Trophoblast cell (in vitro differentiated cells and primary cell): ENCODE measurements at regions not wholly inside any gene's neighbourhood (a gene's known extent, or its start where the extent isn't known, plus 50 kb on each side); places are given as distances from the start of the nearest gene placed in this dataset.
A peak's percentile ranks its signal among the peaks of the same experiment; 100 is the strongest.

Source experiments
- DNase-seq, 2 donors: peaks; one replicate each; pipeline ENCODE4 v3.0.0-alpha.2; 2016
- H2AFZ ChIP-seq: 2 replicates; pipeline ENCODE4 v1.6.1; 2013; ENCODE audit warnings: low read length, moderate library complexity, mild to moderate bottlenecking; ENCODE audit not compliant: insufficient read depth, poor library complexity
- H2AK5ac ChIP-seq: 2 replicates; pipeline ENCODE4 v1.6.1; 2013; ENCODE audit warnings: mild to moderate bottlenecking, low read length
- H2BK120ac ChIP-seq: 2 replicates; pipeline ENCODE4 v1.6.1; 2013; ENCODE audit warnings: low read length, mild to moderate bottlenecking, moderate library complexity; ENCODE audit not compliant: insufficient read depth, poor library complexity
- H2BK12ac ChIP-seq: 2 replicates; pipeline ENCODE4 v1.6.1; 2013; ENCODE audit warnings: mild to moderate bottlenecking, low read length, moderate library complexity
- H2BK5ac ChIP-seq: 2 replicates; pipeline ENCODE4 v1.6.1; 2013; ENCODE audit warnings: low read length, low read depth, moderate library complexity, mild to moderate bottlenecking; ENCODE audit not compliant: poor library complexity
- H3K14ac ChIP-seq: 2 replicates; pipeline ENCODE4 v1.6.1; 2013; ENCODE audit warnings: mild to moderate bottlenecking, low read length
- H3K18ac ChIP-seq: 2 replicates; pipeline ENCODE4 v1.6.1; 2013; ENCODE audit warnings: mild to moderate bottlenecking, low read length
- H3K23ac ChIP-seq: 2 replicates; pipeline ENCODE4 v1.6.1; 2013; ENCODE audit warnings: low read length
- H3K27ac ChIP-seq: 2 replicates; pipeline ENCODE4 v1.5.1; 2013; ENCODE audit warnings: low read depth, mild to moderate bottlenecking, inconsistent platforms, low read length, moderate library complexity
- H3K27me3 ChIP-seq: 2 replicates; pipeline ENCODE4 v1.6.1; 2013; ENCODE audit warnings: inconsistent platforms, mild to moderate bottlenecking, low read length, moderate library complexity; ENCODE audit not compliant: insufficient read depth
- H3K36me3 ChIP-seq, 2 experiments: 1 replicate in 1 of 2; 2 replicates in 1 of 2; pipeline ENCODE4 v1.6.1; 2013; ENCODE audit warnings: low read length in 2 of 2, mild to moderate bottlenecking in 2 of 2, moderate library complexity in 1 of 2; ENCODE audit not compliant: insufficient read depth in 2 of 2, control insufficient read depth in 1 of 2
- H3K4ac ChIP-seq: 2 replicates; pipeline ENCODE4 v1.6.1; 2013; ENCODE audit warnings: low read depth, mild to moderate bottlenecking, low read length, moderate library complexity
- H3K4me1 ChIP-seq, 2 experiments: 1 replicate in 1 of 2; 2 replicates in 1 of 2; pipeline ENCODE4 v1.6.1; 2013; ENCODE audit warnings: low read length in 2 of 2, mild to moderate bottlenecking in 2 of 2, moderate library complexity in 1 of 2; ENCODE audit not compliant: insufficient read depth in 2 of 2, control insufficient read depth in 1 of 2
- H3K4me2 ChIP-seq: 2 replicates; pipeline ENCODE4 v1.6.1; 2013; ENCODE audit warnings: inconsistent platforms, mild to moderate bottlenecking, low read length, moderate library complexity
- H3K4me3 ChIP-seq: 2 replicates; pipeline ENCODE4 v1.5.1; 2013; ENCODE audit warnings: mild to moderate bottlenecking, low read depth, low read length, inconsistent platforms
- H3K79me1 ChIP-seq: one replicate; pipeline ENCODE4 v1.6.1; 2013; ENCODE audit warnings: low read length
- H3K79me2 ChIP-seq: 2 replicates; pipeline ENCODE4 v1.6.1; 2013; ENCODE audit warnings: low read length, mild to moderate bottlenecking; ENCODE audit not compliant: control insufficient read depth, insufficient read depth, poor library complexity
- H3K9ac ChIP-seq: 2 replicates; pipeline ENCODE4 v1.6.1; 2013; ENCODE audit warnings: mild to moderate bottlenecking, low read length
- H3K9me3 ChIP-seq: 2 replicates; pipeline ENCODE4 v1.6.1; 2013; ENCODE audit warnings: low read depth, mild to moderate bottlenecking, control low read depth, inconsistent platforms, low read length; ENCODE audit not compliant: insufficient read depth
- H4K12ac ChIP-seq: 2 replicates; pipeline ENCODE4 v1.6.1; 2013; ENCODE audit warnings: low read depth, mild to moderate bottlenecking, low read length, moderate library complexity
- H4K8ac ChIP-seq: 2 replicates; pipeline ENCODE4 v1.6.1; 2013; ENCODE audit warnings: low read depth, mild to moderate bottlenecking, low read length, moderate library complexity
- H4K91ac ChIP-seq: one replicate; pipeline ENCODE4 v1.6.1; 2013; ENCODE audit warnings: low read depth, mild to moderate bottlenecking, low read length, moderate library complexity
- WGBS: extraction: QIAGEN DNeasy Blood & Tissue Kit; methylation state at CpG from one replicate; pipeline ENCODE4 v1.1.7; 2013; ENCODE audit warnings: missing lambda C conversion rate; ENCODE audit not compliant: insufficient read length, insufficient coverage; ENCODE audit errors: extremely low coverage; 5-methylcytosine and 5-hydroxymethylcytosine counted together

DNA sequence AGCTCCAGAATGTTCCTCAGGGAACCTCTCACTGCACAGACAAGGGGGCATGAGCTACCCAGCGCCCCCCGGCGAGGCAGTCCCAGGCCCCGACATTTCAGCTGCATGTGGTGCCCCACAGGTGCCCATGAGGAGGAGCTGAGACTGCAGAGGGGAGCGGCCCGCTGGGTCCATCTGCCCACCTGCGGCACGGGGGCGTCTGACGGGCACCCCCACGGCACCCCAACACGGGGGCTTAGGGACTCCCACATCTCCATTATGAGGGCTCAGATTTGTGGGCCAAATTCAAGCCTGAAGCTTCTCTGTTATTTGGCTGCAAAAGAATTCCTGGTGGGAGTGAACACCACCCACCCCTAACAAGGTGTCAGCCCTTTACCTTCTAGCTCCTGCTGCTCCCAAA is 258.4 kb downstream of the UACA start:
- no peak for DNase-seq
- H3K23ac ChIP-seq = no peak overlapping the region
- H3K27me3 ChIP-seq = no peaks in the 10 kb centered on the region
- no peak overlapping the region for H3K18ac ChIP-seq
- no peaks in the 10 kb centered on the region for H3K36me3 ChIP-seq
- H2BK12ac ChIP-seq = no peak overlapping the region
- no peak overlapping the region for H2AFZ ChIP-seq
- WGBS = no CpG with 5 or more reads among the region's 12 CpGs
- no peak overlapping the region for H2AK5ac ChIP-seq
- no peak overlapping the region for H3K4ac ChIP-seq
- H3K4me1 ChIP-seq = peaks cover 19 to 25% of the 10 kb centered on the region in 2 experiments
- H4K8ac ChIP-seq = no peak overlapping the region
- H2BK120ac ChIP-seq = no peak overlapping the region
- H3K9me3 ChIP-seq = peaks cover 8% of the 10 kb centered on the region
- H3K4me2 ChIP-seq = no peak overlapping the region
- H4K12ac ChIP-seq = no peak overlapping the region
- H4K91ac ChIP-seq = no peak overlapping the region
- no peak overlapping the region for H3K9ac ChIP-seq
- no peak overlapping the region for H2BK5ac ChIP-seq
- H3K79me2 ChIP-seq = no peaks in the 10 kb centered on the region
- no peak overlapping the region for H3K4me3 ChIP-seq
- no peaks in the 10 kb centered on the region for H3K79me1 ChIP-seq
- H3K27ac ChIP-seq = no peak overlapping the region
- H3K14ac ChIP-seq = no peak overlapping the region

DNA sequence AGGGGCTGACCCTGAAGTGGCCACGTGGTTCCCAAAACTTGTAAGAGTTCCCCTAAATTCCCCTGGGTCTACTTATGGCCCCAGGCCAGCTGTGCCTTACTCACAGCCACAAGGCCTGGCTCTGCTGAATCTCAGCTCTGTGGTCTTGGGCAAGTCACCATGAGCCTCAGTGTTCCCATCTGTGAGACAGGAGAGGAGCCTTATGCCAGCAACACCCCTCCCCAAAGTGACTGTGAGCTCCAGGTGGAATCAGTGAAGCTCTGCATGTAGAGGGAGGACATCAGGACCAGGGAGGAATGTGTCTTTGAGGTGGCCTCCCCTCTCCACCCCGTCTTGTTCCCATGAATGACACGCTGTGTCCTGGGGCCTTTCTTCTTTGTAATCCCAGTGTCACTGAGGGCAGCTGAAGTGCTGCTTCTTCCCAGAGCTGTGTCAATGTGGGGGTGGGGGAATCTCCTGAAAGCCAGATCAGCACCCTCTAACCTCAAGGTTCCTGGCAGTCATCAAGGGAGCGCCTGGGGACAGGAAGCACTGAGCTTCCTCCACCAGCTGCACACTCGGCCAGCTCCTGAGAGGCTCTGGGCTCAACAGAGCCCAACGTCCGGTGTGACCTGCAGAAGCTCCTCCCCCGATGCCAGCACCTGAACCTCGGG is 258.9 kb downstream of the UACA start:
- no peak overlapping the region for H3K4me3 ChIP-seq
- H4K8ac ChIP-seq = no peak overlapping the region
- no peaks in the 10 kb centered on the region for H3K79me2 ChIP-seq
- peak; percentile 29 to 31 for DNase-seq
- H2AFZ ChIP-seq = no peak overlapping the region
- no CpG with 5 or more reads among the region's 9 CpGs for WGBS
- H3K79me1 ChIP-seq = no peaks in the 10 kb centered on the region
- no peak overlapping the region for H3K14ac ChIP-seq
- H3K9me3 ChIP-seq = peaks cover 3% of the 10 kb centered on the region
- no peak overlapping the region for H3K4me2 ChIP-seq
- H2BK5ac ChIP-seq = no peak overlapping the region
- no peak overlapping the region for H3K18ac ChIP-seq
- no peak overlapping the region for H3K27ac ChIP-seq
- no peak overlapping the region for H2BK120ac ChIP-seq
- peaks cover 19 to 25% of the 10 kb centered on the region in 2 experiments for H3K4me1 ChIP-seq
- H3K4ac ChIP-seq = no peak overlapping the region
- H3K23ac ChIP-seq = no peak overlapping the region
- no peak overlapping the region for H3K9ac ChIP-seq
- H4K12ac ChIP-seq = no peak overlapping the region
- no peaks in the 10 kb centered on the region for H3K27me3 ChIP-seq
- H2BK12ac ChIP-seq = no peak overlapping the region
- no peak overlapping the region for H2AK5ac ChIP-seq
- no peak overlapping the region for H4K91ac ChIP-seq
- no peaks in the 10 kb centered on the region for H3K36me3 ChIP-seq

DNA sequence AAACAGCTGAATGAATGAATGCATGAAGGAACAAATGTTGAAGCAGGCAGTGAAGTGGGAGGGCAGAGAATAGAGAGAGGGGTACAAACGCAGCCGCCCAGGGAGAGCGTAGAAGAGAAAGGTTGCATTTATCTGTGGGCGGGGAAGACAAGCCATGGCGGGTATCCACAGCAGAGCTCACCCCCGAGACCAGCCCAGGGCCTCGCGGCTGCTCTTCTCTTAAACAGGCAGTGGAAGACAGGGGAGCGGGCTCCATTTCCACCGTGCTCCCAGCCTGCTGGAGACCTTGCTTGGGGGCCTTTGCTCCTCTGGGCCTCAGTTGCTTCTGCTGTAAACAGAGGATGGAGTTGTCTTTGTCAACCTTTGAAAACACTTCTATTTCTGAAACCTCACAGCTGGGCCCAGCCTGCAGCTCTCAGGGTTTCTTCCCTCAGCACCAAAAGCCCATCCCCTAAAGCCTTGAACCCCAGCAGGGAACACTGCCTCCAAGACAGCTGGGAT is 259.5 kb downstream of the UACA start:
- no CpG with 5 or more reads among the region's 10 CpGs for WGBS
- H3K36me3 ChIP-seq = no peaks in the 10 kb centered on the region

DNA sequence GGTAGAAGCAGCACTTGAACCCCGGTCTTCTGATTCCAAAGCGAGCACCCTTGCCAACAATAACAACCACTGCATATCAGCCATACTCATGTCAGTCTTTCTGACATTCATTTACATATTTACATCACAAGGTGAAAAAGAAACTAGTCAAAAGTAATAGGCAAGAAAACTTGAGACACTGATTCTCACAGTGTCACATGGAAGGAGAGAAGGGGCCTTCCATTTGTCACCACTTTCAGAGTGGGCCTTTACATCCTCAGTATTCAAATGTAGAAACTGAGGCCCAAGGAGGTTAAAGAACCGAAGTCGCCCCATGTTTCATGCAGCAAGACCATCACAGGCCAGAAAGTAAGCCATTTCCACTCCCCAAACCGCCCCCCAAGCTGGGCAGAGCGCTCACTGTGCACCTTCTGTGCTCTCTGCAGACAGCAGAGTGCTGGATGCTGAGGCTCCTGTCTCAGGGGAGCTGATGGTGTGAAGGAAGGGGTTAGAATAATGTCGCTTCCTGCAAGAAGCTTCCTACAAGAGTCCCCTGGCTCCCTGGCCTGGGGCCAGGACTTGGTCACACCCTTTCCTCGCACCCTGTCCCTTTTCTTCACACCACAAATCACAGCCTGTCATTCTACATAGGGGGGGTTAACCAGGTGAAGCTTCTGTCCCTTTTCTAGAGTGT is 260.1 kb downstream of the UACA start:
- Histone ChIP-seq H4K8ac (no peak overlapping the region), H3K27ac (no peak overlapping the region), H3K9me3 (peaks cover 3% of the 10 kb centered on the region), H3K36me3 (no peaks in the 10 kb centered on the region), H2AFZ (no peak overlapping the region), H3K27me3 (no peaks in the 10 kb centered on the region), H3K23ac (no peak overlapping the region), H3K4me2 (no peak overlapping the region), H3K4ac (no peak overlapping the region), H4K91ac (no peak overlapping the region), H2BK5ac (no peak overlapping the region), H3K14ac (no peak overlapping the region), H3K4me3 (no peak overlapping the region), H3K18ac (no peak overlapping the region), H2BK12ac (no peak overlapping the region), H3K9ac (no peak overlapping the region), H3K79me2 (no peaks in the 10 kb centered on the region), H3K79me1 (no peaks in the 10 kb centered on the region), H2AK5ac (no peak overlapping the region), H4K12ac (no peak overlapping the region), H3K4me1 (peaks cover 15 to 19% of the 10 kb centered on the region in 2 experiments), H2BK120ac (no peak overlapping the region)
- WGBS = no CpG with 5 or more reads among the region's 8 CpGs
- DNase-seq = no peak

More for the DNA sequence above, 259.5 kb downstream of the UACA start:
- Histone ChIP-seq H3K9ac (no peak overlapping the region), H4K91ac (no peak overlapping the region), H2AFZ (no peak overlapping the region), H2BK120ac (no peak overlapping the region), H2BK12ac (no peak overlapping the region), H2AK5ac (no peak overlapping the region), H4K8ac (no peak overlapping the region), H3K18ac (no peak overlapping the region), H3K4me1 (peaks cover 19 to 23% of the 10 kb centered on the region in 2 experiments), H3K4me2 (no peak overlapping the region), H3K27ac (no peak overlapping the region), H3K79me1 (no peaks in the 10 kb centered on the region), H3K4ac (no peak overlapping the region), H2BK5ac (no peak overlapping the region), H3K9me3 (peaks cover 3% of the 10 kb centered on the region), H3K23ac (no peak overlapping the region), H3K14ac (no peak overlapping the region), H4K12ac (no peak overlapping the region), H3K27me3 (no peaks in the 10 kb centered on the region), H3K79me2 (no peaks in the 10 kb centered on the region), H3K4me3 (no peak overlapping the region)
- DNase-seq = no peak
